ENCODE measurements at regions not wholly inside any gene's neighbourhood (a gene's known extent, or its start where the extent isn't known, plus 50 kb on each side); places are given as distances from the start of the nearest gene placed in this dataset.

DNA sequence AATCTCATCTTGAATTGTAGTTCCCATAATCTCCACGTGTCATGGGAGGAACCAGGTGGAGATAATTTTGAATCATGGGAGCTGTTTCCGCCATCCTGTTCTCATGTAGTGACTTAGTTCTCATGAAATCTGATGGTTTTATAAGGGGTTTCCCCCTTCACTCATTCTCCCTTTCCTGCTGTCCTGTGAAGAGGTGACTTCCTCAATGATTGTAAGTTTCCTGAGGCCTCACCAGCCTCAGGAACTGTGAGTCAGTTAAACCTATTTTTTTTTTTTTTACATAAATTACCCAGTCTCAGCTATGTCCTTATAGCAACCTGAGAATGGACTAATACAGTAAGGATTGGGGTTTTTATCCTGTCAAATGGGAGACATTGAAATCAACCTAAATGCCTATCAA, 328.3 kb downstream of the TBC1D32 start (continued):
- no peak for TF ChIP-seq FOSL1 (IDR thresholded peaks at IDR 0.05; ENCODE audit: insufficient read depth, low read depth, low read length)
